ENCODE measurements at regions not wholly inside any gene's neighbourhood (a gene's known extent, or its start where the extent isn't known, plus 50 kb on each side); places are given as distances from the start of the nearest gene placed in this dataset.

- in situ Hi-C loops (cut with HindIII; ENCODE audit: low sequenced_read_pairs): no loop called here
Observed at GRCh38 chr2:75288760-75289159, 89.4 kb upstream of the TACR1 start.

- in situ Hi-C loops (cut with HindIII; ENCODE audit: low sequenced_read_pairs): no loop called here
Observed at GRCh38 chr2:75287624-75288316, 88.5 kb upstream of the TACR1 start.

GRCh38 chr2:75284345-75284744 is 85.0 kb upstream of the TACR1 start:
- in situ Hi-C loops (cut with HindIII; ENCODE audit: low sequenced_read_pairs): no loop called here

- in situ Hi-C loops (cut with HindIII; ENCODE audit: low sequenced_read_pairs): no loop called here
Observed at GRCh38 chr2:75278821-75279379, 79.6 kb upstream of the TACR1 start.

GRCh38 chr2:75278314-75278713 is 79.0 kb upstream of the TACR1 start:
- in situ Hi-C loops (cut with HindIII; ENCODE audit: low sequenced_read_pairs): no loop called here

- in situ Hi-C loops (cut with HindIII; ENCODE audit: low sequenced_read_pairs): no loop called here
Observed at GRCh38 chr2:75277111-75277510, 77.8 kb upstream of the TACR1 start.

GRCh38 chr2:75276093-75277029 is 77.0 kb upstream of the TACR1 start:
- in situ Hi-C loops (cut with HindIII; ENCODE audit: low sequenced_read_pairs): no loop called here

GRCh38 chr2:75274936-75275335 is 75.6 kb upstream of the TACR1 start:
- in situ Hi-C loops (cut with HindIII; ENCODE audit: low sequenced_read_pairs): no loop called here

- in situ Hi-C loops (cut with HindIII; ENCODE audit: low sequenced_read_pairs): no loop called here
Observed at GRCh38 chr2:75268112-75268511, 68.8 kb upstream of the TACR1 start.

- in situ Hi-C loops (cut with HindIII; ENCODE audit: low sequenced_read_pairs): no loop called here
Observed at GRCh38 chr2:75261923-75262322, 62.6 kb upstream of the TACR1 start.

- in situ Hi-C loops (cut with HindIII; ENCODE audit: low sequenced_read_pairs): no loop called here
Observed at GRCh38 chr2:75260946-75261345, 61.6 kb upstream of the TACR1 start.

GRCh38 chr2:75258620-75259019 is 59.3 kb upstream of the TACR1 start:
- in situ Hi-C loops (cut with HindIII; ENCODE audit: low sequenced_read_pairs): no loop called here

- in situ Hi-C loops (cut with HindIII; ENCODE audit: low sequenced_read_pairs): no loop called here
Observed at GRCh38 chr2:75256485-75256884, 57.2 kb upstream of the TACR1 start.

GRCh38 chr2:75253526-75253925 is 54.2 kb upstream of the TACR1 start:
- in situ Hi-C loops (cut with HindIII; ENCODE audit: low sequenced_read_pairs): no loop called here

GRCh38 chr2:75251896-75252295 is 52.6 kb upstream of the TACR1 start:
- in situ Hi-C loops (cut with HindIII; ENCODE audit: low sequenced_read_pairs): no loop called here
